D341Med (cell line): ENCODE measurements at regions not wholly inside any gene's neighbourhood (a gene's known extent, or its start where the extent isn't known, plus 50 kb on each side); places are given as distances from the start of the nearest gene placed in this dataset.

Experiments
- DNase-seq: peaks from one replicate; pipeline ENCODE4 v3.0.0; 2012; ENCODE audit warnings: low spot score

GRCh38 chr11:87425391-87425790 is 387.7 kb downstream of the TMEM135 start:
- no peak for DNase-seq

DNA sequence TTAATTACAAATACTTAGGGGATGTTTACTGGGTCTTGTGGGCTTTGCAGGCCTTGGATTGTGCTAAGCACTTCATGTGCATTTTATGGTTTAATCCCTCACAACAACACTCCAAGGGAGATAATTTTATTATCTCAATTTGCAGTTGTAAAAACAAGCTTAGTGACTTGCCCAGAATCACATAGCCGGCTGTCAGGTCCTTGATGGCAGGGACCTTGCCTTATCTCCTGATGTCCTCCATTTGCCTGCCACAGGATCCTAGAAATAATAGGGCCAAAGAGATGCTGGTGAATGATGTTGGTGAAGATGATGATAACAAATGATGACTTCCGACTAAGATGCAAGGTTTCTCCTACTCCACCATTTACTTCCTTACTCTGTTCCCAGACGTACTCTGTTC is 385.4 kb downstream of the TMEM135 start:
- DNase-seq = no peak

DNA sequence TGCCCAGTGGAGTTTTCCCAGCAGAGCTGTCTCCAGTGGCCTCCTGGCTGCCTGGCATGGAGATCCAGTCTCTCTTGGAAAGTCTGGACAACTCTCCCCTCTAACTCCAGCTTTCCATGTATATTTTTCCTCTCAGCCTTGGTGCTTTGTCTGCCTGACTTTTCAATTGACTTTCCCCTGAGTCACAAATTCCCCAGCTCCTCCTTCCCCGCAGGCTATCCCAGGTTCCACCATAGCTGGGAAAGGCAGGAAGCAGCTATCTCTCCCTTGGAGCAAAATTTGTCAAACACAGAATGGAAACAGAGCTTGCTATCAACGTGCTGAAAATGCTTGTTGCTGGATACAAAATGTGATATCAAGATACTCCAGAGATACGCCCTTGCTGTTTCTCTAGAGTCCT is 384.8 kb downstream of the TMEM135 start:
- DNase-seq = no peak

GRCh38 chr11:87421422-87421821 is 383.7 kb downstream of the TMEM135 start:
- peak; percentile 62 for DNase-seq

GRCh38 chr11:87417951-87418350 is 380.2 kb downstream of the TMEM135 start:
- DNase-seq = peak; percentile 68

DNA sequence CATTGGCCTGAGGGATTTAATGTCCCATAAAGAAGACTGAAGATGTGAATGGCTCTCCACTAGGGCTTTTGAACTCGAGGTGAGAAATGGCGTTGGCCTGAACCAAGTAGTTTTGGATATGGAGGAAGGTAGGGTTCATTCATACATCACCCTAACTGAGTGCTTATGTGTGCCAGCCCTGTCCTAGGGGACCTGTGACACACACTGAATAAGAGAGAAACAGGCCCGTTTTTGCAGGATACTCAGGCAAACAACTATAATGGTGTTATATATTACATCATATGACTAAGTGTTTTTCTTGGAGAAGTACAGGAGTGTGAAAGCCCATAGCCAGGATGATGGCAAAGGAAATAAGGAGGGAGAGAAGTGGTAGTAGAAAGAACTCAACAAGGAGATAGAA is 368.1 kb downstream of the TMEM135 start:
- no peak for DNase-seq

DNA sequence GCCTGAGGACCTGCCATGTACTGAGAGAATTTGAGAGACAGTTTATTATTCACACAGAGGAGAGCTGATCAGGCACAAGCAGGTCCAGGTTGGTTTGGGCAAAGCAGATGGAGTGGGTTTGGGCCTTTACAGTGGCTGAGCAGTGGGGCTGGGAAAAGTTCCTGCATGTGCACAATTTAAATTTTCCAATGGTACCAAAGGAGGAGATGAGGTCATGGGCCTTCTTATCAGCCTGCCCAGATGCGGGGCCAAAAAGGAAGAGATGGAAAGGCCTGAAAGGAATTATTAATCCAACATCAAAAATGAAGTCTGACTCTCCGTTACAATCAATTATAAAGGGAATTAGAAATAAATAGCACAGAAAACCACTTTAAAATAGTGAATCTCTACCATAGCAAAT is 367.6 kb downstream of the TMEM135 start:
- no peak for DNase-seq

- DNase-seq = no peak
These were observed 363.9 kb downstream of the TMEM135 start for GRCh38 chr11:87401653-87402052.

- no peak for DNase-seq
These were observed 361.6 kb downstream of the TMEM135 start for GRCh38 chr11:87399341-87399740.

- no peak for DNase-seq
These were observed 361.2 kb downstream of the TMEM135 start for GRCh38 chr11:87398931-87399330.

DNA sequence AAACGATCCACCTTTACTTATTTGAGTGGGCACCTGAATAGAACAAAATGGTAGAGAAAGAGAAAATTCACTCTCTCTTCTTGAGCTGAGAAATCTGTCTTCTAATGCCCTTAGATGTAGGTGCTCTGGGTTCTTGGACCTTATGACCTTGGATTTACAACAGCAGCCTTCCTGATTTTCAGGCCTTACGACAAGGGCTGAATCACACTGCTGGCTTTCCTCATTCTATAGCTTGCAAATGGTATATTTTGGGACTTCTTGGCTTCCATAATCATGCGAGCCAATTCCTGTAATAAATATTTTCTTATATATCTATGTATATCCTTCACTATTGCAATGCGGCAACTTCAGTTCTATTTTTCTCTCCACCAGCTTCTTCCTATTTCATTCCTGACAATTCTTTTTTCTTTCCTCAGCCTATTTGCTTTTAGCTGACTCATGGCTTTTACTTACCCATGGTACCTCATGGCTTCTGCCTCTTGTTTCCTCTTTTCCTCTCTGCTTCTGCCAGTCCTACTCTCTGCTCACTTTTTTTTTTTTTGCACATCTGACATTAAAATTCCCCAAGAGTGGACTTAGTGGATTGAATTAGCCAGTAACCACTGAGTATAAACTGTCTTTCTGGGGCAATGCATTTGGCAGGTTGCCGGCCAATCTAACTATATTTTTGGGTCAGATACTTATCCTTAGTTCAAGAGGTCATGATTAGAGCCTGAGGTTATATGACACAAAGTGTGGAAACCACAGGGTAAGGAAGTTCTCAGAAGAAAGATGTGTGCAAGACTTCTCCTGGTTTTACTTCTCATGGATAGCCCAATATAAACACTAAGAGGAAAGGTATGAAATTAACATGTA is 359.5 kb downstream of the TMEM135 start:
- no peak for DNase-seq

GRCh38 chr11:87394924-87395323 is 357.2 kb downstream of the TMEM135 start:
- no peak for DNase-seq

- no peak for DNase-seq
These were observed 354.9 kb downstream of the TMEM135 start for GRCh38 chr11:87392665-87393064.

DNA sequence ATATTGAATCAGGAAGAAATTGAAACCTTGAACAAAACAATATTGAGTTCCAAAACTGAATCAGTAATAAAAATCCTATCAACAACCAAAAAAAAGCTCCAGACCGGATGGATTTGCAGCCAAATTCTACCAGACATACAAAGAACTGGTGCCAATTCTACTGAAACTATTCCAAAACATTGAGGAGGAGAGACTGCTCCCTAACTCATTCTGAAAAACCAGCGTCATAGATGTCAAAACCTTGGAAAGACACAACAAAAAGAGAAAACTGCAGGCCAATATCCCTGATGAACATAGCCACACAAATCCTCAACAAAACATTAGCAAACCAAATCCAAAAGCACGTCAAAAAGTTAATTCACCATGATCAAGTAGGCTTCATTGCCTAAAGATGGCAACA is 353.8 kb downstream of the TMEM135 start:
- no peak for DNase-seq

DNA sequence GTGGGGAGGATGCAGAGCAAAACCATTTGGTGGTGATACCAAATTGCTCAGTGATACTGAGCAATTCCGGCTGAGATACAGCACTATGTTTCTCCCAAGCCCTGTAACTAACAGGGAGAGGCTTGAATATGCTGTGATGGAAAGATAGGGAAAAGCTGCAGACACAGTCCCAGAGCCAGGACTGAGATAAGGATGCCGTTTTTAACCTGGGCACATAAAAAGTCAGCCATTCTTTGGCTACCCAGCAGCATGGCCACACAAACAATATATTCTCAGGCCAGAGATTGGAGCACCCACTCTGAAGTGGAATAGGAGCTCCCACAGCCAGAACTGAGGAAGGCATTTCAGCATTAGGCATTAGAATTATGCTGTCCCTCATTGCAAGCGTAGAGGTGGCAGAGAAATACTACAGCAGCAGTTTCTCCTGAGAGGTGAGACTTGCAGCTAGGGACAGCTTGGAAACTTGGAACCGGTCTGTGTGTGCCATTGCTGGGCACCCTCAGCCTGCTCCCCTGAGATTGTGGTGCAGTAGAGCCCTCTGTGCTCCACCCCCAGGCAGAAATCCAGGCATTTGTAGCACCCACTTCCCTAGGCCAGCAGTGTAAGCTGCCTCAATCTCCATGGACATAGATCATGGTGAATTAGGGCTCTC is 346.5 kb downstream of the TMEM135 start:
- DNase-seq = no peak

- no peak for DNase-seq
These were observed 336.5 kb downstream of the TMEM135 start for GRCh38 chr11:87374038-87374807.
